Eye (tissue), 1 donor: ENCODE measurements at regions not wholly inside any gene's neighbourhood (a gene's known extent, or its start where the extent isn't known, plus 50 kb on each side); places are given as distances from the start of the nearest gene placed in this dataset.
"Not testable (repeated sequence)": the region's sequence is repeated elsewhere in the genome, so short reads cannot be mapped to it uniquely, and the experiment has no call there.

ENCODE experiments used
- DNase-seq: peaks from one replicate; pipeline ENCODE4 v3.0.0-alpha.2; 2015

DNA sequence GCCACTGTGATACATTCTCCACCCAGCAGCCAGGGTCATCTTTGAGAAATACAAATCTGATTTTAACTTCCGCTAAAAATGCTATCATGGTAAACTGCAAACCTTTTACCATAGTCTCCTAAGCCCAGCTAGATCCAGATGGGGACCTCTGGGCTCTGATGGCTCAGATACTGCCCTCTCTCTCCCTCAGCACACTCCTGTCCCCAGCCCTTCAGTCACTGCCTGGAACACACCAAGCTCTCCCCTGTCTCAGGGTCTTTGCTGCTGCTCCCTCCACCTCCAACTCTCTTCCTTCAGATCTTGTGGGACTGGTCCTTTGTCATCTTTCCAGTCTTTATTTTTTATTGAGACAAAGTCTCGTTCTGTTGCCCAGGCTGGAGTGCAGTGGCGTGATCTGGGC is 65.1 kb downstream of the SPRY4 start:
- DNase-seq: no peak

DNA sequence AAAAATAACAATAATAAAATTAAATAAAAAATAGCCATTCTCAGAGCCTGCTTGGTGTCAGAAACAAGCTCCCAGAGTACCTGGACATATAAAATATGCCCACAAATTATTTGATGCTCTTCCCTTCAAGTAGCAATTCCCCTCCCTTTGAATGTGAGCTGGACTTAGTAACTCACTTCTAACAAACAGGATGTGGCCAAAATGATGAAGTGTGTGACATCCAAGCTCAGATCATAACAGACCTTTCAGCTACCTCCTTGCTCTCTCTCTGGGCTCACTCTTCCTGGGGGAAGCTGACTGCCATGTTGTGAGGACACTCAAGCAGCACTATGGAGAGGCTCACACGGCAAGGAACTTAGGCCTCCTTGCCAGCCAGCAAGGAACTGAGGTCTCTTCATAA is 69.0 kb downstream of the SPRY4 start:
- no peak for DNase-seq

GRCh38 chr5:142254431-142254830 is 70.4 kb downstream of the SPRY4 start:
- peak; percentile 23 for DNase-seq

DNA sequence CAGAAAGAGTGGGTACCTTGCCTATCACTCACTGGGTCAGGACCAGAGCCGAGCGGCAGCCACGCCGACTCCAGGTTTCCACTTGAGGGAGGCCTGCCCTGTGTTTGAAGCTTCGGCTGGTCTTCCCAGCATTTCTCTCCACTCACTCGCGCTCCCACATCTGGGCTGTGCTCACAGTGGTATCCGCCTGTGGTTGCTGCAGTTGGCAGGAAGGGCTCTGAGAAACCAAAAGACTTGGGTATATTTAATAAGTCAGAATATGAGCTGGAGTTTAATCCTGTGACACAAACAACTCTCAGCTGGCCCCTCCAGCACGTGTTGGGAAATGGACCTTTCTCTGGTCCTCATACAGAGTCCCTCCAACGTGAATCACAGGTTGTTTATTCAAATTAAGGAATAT is 70.9 kb downstream of the SPRY4 start:
- peak; percentile 20 for DNase-seq

DNA sequence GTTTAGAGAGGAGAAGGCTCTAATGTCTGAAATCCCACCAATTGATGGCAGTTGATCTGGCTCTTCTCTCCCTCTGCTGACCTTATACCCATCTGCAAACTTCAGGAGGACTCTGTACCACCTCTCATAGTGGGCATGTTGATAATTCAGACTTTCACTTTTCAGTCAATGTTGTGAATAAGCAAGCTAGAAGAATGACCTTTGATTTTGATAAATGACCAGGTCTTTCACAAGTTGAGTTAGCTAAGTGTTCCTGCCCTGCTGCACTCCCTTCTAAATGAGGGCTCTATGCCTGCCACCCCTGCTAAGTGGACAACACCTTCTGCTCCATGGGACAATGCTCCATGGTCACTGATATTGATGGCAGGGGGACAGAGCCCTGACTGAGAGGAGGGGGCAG is 74.7 kb downstream of the SPRY4 start:
- DNase-seq: no peak

- DNase-seq: peak; percentile 47
Observed at GRCh38 chr5:142248853-142249462, 75.9 kb downstream of the SPRY4 start.

DNA sequence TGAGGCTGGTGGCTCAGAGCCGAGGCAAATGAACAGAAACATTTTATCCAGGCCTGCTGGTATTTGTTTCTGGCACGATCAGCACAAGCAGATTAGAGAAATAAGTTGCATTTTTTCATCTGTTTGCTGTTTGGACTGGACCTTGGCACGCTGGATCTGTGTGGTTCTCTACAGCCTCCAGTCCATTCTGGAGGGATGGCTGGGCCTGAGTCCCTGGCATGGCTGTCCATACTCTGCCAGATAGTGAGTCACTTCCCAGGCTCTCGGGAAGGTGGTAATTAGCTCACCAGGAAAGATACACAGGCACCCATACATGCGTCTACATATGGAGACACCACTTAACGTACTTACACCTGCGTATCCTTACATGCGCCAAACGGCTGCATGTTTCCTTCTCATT is 78.6 kb downstream of the SPRY4 start:
- DNase-seq: peak; percentile 35

DNA sequence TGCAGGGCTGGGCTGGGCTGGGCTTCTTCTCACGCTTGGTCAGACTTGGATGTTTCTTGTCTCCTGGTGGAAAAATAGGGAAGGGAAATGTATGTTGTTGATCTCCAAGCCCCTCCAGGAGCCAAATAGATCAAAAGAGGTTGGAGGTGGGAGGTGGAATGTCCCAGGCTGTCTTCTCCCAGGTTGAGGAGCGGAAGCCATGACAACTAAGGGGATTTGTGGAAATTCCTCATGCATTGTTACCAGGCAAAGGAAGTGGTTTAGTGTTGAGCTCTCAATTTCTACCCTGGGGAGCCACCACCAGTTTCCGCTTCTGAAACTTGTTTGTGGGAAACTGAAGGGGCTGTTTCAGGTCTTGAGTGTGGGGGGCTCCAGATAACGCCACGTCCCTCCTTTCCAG is 79.0 kb downstream of the SPRY4 start:
- peak; percentile 27 for DNase-seq

- no peak for DNase-seq
Observed at GRCh38 chr5:142244440-142244839, 80.4 kb downstream of the SPRY4 start.

- no peak for DNase-seq
Observed at GRCh38 chr5:142242272-142242671, 82.5 kb downstream of the SPRY4 start.

GRCh38 chr5:142239394-142240159 is 85.2 kb downstream of the SPRY4 start:
- no peak for DNase-seq

- no peak for DNase-seq
Observed at GRCh38 chr5:142237707-142238106, 87.1 kb downstream of the SPRY4 start.

DNA sequence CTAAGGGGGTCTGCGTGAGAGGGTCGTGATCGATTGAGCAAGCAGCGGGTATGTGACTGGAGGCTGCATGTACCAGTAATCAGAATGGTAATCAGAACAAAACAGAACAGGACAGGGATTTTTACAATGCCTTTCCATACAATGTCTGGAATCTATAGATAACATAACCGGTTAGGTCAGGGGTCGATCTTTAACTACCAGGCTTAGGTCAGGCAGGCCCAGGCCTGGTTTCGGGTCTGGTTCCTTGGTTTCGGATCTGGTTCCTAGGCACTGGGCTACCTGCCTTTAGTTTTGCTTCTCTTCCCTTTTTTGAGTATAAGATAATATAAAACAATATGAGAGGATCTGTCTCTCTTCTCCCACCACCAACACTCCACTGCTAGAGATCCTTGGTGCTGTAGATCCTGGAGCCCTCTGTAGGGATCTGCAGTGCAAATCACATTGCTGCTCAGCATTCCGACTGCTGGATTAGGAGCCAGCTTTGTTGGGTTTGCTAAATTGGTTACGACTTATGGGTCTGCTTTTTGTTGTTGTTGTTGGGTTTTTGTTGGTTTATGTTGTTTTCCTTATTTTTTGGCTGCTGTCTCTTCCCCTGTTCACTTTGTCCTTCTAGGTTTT is 88.0 kb downstream of the SPRY4 start:
- not testable (repeated sequence) for DNase-seq

- peak; percentile 37 for DNase-seq
Observed at GRCh38 chr5:142235870-142236672, 88.8 kb downstream of the SPRY4 start.

GRCh38 chr5:142235050-142235797 is 89.6 kb downstream of the SPRY4 start:
- DNase-seq: peak; percentile 72

DNA sequence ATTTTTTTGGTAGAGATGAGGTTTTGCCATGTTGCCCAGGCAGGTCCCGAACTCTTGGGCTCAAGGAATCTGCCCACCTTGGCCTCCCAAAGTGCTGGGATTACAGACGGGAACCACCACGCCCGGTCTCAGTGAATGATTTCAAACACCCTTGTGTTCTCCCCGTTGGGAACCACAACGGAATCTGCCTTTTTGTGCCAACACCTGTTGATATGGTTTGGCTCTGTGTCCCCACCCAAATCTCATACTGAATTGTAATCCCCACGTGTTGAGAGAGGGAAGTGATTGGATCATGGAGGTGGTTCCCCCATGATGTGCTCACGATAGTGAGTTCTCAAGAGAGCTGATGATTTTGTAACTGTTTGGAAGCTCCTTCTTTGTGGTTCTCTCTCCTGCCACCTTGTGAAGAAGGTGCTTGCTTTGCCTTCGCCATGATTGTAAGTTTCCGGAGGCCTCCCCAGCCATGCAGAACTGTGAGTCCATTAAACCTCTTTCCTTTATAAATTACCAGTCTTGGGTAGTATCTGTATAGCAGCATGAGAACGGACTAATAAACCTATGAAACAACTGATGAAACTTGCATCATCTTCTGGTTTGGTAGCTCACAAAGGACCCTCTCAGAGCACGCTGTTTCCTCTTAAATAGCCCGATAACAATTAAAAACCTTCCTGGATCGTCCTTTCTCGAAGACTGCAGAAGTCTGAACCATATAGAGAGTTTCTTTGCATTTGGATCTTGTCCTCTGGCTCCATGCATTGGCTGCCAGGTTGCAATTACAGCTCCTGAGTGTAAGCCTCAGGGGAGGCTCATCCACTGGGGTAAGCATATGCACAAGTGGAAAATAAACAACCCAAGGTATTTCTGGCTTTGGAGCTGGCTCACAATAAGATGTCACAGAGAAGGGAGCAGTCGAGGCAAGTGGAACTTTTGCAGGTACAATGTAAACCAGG is 91.5 kb downstream of the SPRY4 start:
- DNase-seq: no peak

DNA sequence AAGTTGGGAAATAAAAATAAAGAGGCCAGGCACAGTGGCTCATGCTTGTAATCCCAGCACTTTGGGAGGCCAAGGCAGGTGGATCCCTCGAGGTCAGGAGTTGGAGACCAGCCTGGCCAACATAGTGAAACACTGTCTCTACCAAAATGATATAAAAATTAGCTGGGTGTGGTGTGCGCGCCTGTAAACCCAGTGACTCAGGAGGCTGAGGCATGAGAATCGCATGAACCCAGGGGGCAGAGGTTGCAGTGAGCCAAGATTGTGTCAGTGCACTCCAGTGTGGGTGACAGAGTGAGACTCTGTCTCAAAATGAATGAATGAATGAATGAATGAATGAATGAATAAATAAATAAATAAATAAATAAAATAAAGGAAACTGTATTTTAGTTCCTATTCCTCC is 93.9 kb downstream of the SPRY4 start:
- not testable (repeated sequence) for DNase-seq

- DNase-seq: no peak
Observed at GRCh38 chr5:142225141-142225540, 99.7 kb downstream of the SPRY4 start.

DNA sequence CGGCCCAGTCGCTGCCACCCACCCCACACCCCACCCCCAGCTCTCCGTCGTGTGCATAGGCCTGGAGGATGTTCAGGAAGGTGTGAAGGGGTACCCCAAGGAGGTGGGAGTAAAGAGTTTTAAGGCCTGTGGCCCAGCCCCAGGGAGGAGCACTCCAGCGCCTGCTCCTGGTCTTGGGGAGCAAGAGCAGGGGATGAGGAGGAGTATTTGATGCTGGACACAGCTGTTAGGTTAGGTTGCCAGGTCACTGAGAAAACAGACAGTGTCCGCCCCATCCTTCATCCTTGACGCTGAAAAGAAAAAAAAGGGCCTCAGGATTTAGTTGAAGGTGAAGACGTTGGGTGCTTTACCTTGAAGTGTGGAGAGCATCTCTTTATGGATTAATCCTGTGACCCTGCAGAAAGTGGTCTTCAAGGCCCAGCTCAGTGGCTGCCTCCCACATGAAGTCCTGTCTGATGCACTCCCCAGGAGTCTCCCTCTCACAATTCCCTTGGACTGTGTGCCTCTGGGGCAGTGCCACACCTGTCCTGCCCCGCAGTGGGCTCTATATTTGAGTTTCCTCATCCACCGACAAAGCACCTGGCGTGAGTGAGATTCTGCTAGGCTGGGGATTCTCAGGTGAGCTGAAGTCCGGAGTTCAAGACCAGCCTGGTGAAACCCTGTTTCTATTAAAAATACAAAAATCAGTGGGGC is 101.8 kb downstream of the SPRY4 start:
- DNase-seq: no peak

DNA sequence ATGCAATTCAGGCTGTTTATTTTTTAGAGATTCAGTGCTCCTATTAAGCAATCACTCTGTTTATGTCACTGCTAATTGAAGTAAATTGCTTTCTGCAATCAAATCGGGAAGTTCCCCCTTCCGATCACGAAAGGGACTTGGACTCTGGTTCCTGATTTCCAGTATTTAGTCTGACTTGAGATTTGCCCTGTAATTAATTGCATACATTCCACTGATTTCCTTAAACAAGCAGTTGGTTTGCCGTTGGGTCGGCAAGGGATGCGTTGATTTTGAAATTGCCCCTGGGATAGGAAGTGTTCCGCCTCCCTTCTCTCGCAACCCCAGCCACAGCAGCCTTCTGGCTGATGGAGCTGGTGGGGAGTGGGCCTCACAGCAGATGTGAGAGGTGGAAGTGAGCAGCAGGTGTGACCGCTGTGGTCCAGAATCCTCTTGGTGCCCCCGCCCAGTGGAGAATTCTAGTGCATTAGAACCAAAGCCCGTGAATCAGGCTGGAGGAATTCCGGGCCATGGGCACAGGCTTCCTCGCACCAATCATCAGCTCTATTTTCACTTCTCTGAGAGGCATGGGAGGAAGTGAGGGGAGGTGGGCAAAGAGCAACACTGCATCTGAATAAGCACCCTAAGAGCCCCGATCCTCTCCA is 102.5 kb downstream of the SPRY4 start:
- DNase-seq: no peak
